ENCODE measurements at regions not wholly inside any gene's neighbourhood (a gene's known extent, or its start where the extent isn't known, plus 50 kb on each side); places are given as distances from the start of the nearest gene placed in this dataset.

DNA sequence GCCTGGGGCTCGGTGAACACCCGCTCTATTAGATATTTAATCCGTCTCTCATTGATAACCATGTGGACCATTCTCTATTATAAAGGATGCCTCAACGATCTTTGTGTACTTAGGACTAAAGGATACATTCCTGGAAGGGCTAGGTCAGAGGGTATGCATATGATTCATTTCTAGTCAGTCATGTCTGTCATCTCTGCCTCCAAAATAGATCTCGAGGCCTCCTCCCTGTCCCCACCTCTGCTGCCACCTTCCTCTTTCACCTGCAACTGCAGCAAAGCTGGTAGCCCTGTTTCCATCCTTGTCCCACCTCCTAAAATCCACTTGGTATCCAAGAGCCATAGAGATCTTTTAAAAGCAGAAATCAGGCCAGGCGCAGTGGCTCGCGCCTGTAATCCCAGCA is 121.5 kb downstream of the KATNIP start:
- TF ChIP-seq, protein P1, sequence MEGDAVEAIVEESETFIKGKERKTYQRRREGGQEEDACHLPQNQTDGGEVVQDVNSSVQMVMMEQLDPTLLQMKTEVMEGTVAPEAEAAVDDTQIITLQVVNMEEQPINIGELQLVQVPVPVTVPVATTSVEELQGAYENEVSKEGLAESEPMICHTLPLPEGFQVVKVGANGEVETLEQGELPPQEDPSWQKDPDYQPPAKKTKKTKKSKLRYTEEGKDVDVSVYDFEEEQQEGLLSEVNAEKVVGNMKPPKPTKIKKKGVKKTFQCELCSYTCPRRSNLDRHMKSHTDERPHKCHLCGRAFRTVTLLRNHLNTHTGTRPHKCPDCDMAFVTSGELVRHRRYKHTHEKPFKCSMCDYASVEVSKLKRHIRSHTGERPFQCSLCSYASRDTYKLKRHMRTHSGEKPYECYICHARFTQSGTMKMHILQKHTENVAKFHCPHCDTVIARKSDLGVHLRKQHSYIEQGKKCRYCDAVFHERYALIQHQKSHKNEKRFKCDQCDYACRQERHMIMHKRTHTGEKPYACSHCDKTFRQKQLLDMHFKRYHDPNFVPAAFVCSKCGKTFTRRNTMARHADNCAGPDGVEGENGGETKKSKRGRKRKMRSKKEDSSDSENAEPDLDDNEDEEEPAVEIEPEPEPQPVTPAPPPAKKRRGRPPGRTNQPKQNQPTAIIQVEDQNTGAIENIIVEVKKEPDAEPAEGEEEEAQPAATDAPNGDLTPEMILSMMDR (IDR thresholded peaks at IDR 0.05; ENCODE audit: borderline replicate concordance, extremely low read depth, low read length, poor library complexity, severe bottlenecking), result no peak
- TF ChIP-seq EZH2 (IDR thresholded peaks at IDR 0.05; ENCODE audit: borderline replicate concordance, low read depth, low read length, severe bottlenecking), result no peak
